ENCODE measurements at regions not wholly inside any gene's neighbourhood (a gene's known extent, or its start where the extent isn't known, plus 50 kb on each side); places are given as distances from the start of the nearest gene placed in this dataset.
"Not testable (repeated sequence)": the region's sequence is repeated elsewhere in the genome, so short reads cannot be mapped to it uniquely, and the experiment has no call there.

DNA sequence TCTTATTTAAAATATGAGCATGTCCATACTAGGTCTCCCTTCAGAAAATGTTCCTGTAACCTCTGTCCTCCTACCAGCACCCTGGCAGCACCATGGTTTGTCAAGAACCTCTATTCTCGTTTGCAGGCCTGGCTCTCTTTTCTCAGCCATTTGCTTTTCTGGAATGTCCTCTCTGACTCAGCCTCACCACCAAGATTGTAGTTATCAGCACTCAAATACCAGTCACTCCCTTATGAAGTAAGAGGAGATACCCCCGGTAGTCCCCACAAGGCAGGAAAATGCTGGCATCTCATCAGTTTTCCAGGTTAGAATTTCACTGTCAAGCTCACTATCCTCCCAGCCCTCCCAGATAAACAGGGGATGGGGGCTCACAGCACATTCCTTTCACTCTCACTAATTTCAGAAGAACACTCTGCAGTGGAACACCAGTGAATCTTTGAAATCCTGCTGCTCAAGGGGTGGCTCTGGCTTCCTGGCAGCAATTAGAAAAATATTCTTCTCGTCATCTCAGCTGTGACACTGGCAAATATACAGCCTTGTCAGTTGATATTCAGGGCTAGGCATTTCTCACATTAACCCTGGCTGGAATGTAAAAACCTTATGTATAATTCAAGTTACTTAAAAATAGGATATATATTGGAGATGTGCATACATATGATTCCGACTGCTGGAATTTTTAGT is 129.2 kb downstream of the TBX18 start:
- no peak for DNase-seq (ENCODE audit: low spot score)

DNA sequence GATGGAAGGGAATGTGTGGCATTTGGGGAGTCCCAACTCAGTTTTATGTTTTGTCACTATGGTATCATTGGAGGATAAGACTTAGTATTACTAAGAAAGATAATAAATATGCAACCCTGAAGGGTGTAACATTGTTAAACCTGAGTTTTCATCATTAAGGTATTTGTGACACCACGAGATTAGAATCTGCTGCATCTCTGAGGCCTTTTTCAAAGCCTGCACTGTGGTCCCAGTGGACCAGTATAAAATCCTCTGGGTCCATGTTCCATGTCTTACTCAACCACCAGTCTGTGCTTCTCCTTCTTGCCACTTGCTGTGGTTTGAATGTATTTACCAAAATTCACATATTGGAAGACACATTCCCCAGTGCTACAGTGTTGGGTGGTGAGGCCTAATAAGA is 130.6 kb downstream of the TBX18 start:
- DNase-seq (ENCODE audit: low spot score), result no peak

DNA sequence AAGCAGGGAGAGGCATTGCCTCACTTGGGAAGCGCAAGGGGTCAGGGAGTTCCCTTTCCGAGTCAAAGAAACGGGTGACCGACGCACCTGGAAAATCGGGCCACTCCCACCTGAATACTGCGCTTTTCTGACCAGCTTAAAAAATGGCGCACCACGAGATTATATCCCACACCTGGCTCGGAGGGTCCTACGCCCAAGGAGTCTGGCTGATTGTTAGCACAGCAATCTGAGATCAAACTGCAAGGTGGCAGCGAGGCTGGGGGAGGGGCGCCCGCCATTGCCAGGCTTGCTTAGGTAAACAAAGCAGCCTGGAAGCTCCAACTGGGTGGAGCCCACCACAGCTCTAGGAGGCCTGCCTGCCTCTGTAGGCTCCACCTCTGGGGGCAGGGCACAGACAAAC is 137.9 kb downstream of the TBX18 start:
- not testable (repeated sequence) for DNase-seq (ENCODE audit: low spot score)

DNA sequence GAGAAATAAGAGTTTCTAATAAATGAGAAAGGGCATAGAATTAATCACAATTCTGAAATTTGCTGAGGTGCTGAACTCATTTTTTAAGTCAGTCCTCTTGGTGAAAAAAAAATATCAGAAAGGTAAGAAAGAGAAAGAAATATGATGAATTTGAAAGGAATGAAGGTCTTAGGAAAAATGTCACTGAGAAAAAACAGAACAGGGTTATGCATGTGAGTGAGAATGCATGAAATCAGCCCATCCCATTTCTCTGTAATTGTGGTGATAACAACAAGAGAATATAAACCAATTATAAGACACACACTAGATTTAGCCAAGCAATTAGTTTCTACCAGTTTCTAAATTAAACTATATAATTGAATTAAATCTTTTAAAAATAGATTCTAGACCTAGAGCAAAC is 138.9 kb downstream of the TBX18 start:
- DNase-seq (ENCODE audit: low spot score), result no peak

DNA sequence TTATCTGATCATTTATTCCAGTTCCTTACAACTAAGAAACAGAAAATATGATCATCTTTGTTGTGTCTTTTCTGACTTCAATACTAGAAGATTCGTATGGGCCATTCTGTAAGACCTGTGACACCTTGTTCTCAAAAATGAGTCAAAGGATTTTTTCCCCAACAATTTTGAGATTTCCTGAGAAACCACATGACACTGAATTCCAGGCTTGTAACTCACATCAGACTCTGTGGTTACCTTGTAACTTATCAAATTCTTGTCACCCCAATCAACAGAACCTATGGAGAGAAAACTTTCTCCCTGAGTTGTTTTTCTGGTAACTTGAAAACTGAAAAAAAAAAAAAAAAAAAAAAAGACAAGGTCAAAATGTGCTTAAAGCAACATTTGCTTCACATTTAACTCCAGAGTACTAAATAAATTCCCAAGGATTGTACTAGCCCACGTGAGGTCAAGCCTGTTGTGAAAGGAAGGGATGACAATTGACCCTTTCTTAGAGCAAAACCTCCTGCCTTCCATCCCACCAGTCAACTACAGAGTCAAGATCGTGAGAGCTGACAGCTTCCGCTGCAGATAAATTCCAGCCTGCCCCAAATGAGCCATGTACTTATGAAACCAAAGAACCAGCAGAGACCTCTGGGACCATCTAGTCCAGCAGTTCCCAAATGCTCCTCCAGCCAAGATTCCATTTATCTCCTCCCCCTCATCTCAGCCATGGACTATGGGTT is 140.3 kb downstream of the TBX18 start:
- DNase-seq (ENCODE audit: low spot score), result no peak

DNA sequence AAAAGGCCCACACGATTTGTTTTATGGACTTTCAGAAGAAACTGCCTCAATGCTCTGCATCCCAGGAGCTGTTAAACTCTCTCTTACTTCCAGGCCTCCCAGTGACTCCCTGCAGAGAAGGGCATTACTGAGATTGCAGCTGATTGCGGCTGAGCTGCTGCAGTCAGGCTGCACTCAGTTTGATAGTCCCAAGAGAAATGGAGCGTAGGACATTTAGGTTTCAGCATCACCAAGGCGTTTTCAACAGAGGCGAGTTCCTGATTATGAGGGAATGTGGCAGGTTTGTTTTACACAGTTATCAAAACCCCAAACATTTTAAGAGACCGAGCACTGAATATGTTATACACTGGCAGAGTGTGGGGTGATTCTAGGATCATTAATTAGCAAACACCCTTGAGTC is 145.6 kb downstream of the TBX18 start:
- no peak for DNase-seq (ENCODE audit: low spot score)

DNA sequence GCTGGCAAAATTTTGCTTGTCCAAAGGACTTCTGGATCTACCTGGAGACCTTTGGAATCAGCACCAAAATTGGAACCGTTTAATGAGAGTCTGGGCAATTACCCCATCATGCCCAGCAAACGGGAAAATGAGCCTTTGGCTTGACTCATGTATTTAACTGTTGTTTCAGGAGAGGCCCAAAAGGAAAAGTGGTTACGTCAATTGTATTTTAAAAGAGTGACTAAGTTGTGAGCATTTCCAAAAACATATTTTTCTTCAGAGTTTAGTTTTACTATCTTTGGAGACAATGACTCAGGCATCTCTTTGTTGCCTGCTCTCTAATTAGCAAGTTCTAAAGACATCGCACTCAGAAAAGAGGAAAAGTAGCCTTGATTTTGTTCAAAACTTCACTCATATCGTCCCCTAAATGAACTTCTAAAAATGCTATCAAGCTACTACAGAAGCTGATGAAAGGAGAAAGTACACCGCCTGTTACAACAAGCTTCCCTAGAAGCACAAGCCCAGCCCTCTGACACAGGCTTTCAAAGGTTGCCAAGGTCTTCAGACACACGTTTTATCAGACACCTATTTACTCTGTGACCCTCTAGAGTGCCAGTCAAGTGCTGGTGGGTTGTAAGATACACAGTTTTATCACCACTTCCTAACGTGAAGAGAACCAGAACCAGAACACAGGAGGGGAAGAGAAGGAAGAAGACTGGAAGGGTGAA is 146.2 kb downstream of the TBX18 start:
- no peak for DNase-seq (ENCODE audit: low spot score)

DNA sequence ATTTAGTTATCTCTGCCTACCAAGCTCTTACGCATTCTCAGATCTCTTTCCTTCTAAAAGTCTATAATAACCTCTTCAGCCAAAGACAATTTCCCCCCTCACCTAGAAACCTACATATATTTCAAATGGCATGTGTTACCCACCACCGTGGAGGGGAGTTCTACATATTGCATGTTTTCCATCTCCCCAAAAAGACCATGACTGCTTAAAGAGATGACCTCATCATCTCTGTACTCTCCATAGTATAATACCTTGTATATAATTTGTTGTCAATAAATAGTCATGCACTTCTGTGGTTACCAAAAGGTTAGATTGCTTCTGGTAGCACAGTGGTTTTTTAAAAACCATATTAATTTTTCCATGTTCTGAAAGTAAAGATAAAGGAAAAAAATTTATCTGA is 148.4 kb downstream of the TBX18 start:
- DNase-seq (ENCODE audit: low spot score), result no peak

DNA sequence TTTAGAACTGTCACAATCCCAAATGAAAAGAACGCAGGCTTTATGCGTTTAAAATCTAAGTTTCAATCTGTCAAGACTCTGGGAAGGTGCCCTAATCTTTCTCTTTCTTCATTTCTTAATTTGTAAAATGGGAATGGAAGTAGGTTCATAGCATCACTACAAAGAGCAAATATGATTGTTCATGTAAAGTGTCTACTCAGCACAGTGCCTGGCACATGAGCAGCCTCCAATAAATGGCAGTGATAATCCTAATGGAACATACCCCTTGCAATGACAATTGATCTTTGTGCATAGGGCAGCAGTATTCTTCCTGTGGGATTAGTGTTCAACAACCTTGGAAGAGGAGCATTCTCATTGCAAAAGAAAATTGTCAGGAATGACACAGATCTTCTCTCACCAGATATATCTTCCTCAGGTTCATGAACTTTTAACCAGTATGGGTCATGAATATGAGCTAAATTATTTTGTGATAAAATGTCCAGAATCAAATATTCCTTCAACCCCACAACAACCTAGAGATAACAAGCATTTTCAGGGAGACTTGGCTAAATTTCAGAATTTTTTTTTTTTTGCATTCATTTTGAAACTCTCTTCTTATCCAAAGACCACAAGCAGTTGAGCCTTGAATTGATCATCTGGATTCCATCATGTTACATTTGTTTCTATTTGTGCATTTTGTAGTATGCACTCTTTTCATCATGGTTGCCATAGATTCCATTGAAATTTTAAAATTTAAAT is 149.1 kb downstream of the TBX18 start:
- no peak for DNase-seq (ENCODE audit: low spot score)

DNA sequence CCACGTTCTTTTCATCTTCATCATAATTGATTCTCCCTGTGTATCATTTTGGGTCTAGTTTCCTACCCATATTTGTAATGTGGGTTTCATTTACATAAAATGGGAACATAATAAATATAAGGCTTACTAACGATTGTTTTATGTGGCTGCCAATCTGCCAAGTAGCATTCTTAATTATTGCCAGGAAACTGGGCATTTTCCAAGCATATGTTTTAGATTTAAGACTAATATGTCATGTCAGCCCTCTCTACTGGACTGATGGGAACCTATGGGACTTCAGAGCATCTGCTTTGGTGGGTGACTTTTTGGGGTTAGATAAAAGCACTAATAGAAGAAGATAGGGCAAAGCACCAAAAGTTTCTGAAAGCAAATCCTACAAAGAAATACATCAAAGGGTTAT is 157.5 kb downstream of the TBX18 start:
- no peak for DNase-seq (ENCODE audit: low spot score)

DNA sequence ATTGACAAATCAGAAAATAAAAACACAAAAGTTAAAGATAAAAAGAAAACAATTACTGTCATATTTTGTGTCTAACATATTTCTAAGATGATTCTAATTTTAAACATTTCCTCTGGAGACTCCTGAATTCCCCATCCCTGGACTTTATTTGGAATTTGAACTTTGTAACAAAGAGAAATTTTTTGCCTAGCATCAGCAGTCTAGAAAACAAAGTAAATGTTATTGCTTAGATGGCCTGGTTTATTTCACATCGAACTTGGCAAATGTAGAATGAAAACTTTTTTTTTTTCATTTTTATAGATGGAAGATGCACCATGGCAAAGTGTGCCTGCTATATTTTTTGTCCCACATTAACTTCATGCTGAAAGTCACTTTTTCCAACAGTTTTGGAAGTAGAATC is 159.1 kb downstream of the TBX18 start:
- DNase-seq (ENCODE audit: low spot score), result no peak

DNA sequence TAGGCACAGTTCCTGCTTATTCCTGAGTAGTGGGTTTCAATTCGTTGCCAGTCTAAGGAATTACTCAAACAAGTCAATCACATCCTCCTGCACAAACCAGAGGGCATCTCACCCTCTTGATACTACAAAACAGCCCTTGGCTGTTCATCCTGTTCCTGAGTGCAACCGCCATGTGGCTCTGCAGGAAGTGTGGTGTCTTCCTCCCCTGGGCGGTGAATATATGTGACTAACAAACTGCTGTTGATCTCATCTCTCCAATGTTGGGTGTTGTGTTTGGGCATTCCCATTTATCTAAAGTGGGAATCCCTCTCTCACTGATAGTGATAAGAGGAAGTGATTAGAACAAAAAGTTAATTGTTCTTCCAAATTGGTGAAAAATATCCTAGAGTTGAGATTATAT is 163.0 kb downstream of the TBX18 start:
- no peak for DNase-seq (ENCODE audit: low spot score)

DNA sequence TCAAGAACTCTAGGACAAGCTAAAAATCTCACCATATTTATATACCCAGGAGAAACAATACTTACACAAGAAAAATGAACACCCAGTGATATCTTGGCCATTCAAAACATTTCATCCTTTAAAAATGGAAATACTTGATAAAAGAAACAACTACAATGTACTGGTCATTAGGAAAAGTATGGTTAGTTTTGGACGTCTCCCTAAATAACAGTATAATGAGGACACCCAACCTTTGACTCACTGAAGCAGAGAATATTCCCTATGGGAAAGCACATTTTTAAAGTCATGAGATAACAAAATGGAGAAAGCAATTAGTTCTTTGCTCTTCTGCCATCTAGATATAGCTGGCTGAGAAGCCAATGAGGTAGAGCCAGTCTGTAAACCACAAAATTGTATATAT is 164.4 kb downstream of the TBX18 start:
- no peak for DNase-seq (ENCODE audit: low spot score)

DNA sequence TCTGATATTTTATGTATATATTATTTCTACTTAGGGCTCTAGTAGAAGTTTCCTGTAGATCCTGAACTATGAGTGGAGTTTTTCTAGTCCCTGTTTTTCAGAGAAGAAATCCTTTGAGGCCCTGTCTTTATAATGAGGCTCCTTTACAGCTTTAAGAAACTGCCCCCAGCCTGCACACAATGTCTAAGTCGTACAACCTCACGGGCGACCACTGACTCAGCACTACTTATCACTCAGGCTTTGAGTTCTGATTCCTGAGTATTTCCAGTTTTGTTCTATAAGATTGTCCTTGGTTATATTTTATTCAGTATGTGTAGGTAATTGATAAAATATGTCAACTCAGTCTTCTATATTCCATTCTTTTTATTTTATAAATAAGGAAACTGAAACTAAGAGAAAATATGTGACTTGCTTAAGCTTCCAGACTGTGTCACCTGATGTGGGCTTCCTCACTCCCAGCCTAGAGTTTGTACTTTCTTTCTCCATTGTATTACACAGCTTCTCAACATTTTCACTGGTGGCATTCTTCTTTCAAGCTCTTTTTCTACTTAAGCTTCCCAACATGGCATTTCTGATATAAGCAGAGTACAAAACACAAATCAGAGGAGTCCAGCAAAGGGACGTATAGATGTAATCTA is 167.0 kb downstream of the TBX18 start:
- no peak for DNase-seq (ENCODE audit: low spot score)

DNA sequence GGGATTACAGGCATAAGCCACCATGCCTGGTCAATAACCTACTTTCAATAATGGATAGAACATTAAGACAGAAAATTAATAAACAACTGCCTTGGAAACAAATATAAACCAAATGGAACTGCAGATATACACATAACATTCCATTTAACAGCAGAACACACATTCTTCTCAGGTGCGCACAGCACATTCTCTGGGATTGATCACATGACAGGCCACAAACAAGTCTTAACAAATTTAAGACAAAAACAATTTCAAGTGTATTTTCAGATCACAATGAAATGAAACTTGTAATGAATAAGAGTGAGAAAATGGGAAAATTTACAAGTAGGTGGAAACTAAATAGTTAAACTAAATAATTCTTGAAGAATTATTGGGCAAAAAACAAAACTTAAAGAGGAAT is 167.9 kb downstream of the TBX18 start:
- DNase-seq (ENCODE audit: low spot score), result no peak

DNA sequence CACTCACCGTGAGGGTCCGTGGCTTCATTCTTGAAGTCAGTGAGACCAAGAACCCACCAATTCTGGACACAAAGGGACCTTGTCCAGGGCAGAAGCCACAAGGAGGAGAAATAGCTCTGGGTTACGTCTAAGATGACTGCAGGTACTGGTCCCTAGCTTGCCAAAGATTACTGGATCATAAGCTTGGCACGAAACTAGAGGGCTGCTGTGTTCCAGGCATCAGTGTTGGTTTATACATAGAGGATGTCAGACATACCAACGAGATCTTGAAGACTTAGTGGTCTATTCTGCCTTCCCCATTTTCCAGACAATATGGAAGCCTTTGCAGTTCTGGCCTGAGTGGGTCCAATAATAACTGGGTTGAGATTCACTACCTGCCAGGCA is 175.7 kb downstream of the TBX18 start:
- DNase-seq (ENCODE audit: low spot score), result no peak

DNA sequence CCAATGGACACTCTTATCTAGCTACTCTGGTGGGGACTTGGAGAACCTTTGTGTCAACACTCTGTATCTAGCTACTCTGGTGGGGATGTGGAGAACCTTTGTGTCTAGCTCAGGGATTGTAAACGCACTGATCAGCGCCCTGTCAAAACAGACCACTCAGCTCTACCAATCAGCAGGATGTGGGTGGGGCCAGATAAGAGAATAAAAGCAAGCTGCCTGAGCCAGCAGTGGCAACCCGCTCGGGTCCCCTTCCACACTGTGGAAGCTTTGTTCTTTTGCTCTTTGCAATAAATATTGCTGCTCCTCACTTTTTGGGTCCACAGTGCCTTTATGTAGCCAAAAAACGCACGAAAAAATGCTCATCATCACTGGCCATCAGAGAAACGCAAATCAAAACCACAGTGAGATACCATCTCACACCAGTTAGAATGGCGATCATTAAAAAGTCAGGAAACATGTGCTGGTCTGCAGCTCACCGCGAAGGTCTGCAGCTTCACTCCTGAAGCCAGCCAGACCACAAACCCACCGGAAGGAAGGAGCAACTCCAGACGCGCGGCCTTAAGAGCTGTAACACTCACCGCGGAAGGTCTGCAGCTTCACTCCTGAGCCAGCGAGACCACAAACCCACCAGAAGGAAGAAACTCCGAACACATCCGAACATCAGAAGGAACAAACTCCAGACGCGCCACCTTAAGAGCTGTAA is 176.3 kb downstream of the TBX18 start:
- DNase-seq (ENCODE audit: low spot score), result not testable (repeated sequence)

DNA sequence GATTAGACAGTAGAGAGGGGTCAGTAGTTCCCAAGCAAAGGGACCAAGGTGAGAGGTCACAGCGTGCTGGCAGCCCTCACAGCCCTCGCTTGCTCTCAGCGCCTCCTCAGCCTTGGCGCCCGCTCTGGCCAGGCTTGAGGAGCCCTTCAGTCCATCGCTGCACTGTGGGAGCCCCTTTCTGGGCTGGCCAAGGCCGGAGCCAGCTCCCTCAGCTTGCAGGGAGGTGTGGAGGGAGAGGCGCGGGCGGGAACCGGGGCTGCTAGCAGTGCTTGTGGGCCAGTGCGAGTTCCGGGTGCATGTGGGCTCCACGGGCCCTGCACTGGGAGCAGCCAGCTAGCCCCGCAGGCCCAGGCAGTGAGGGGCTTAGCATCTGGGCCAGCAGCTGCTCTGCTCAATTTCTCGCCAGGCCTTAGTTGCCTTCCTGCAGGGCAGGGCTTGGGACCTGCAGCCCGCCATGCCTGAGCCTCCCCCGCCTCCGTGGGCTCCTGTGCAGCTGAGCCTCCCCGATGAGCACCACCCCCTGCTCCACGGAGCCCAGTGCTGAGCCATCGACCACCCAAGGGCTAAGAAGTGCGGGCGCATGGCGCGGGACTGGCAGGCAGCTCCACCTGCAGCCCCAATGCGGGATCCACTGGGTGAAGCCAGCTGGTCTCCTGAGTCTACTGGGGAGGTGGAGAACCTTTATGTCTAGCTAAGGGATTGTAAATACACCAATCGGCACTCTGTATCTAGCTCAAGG is 177.0 kb downstream of the TBX18 start:
- DNase-seq (ENCODE audit: low spot score), result not testable (repeated sequence)

DNA sequence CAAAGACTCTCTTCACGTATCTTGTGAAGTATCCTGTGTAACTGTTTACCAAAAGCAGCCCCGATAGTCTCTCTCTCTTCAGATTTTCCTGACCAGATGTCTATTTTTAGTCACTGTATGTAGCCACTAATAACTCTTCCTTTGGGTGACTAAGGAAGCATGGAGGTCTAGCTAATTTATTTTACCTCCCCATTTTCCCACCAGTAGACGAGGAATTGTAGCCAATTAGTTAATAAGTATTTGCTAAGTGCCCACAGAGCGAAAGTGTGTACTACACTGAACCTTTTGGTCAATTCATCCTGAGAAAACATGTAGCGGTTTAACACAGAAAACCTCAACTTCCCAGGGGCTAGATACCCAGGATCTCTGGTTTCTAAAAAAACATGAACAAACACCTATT is 180.6 kb downstream of the TBX18 start:
- DNase-seq (ENCODE audit: low spot score), result no peak

DNA sequence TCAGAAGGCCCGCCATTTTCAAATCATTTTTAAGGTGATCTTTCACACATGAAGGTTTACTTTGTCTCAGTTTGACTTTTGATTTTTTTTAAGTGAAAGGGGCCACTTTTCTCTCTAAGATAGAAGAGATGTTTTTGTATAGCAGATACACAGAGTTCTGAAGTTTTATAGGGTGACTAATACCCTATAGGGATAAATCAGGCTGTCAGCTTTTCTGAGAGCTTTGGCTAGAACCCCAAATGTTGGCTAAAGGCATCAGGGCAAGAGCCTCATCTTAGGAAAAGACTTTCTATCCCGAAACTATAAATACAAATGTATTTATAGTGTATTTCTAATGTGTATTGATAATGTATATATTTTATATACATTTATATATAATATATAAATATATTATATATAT is 181.4 kb downstream of the TBX18 start:
- DNase-seq (ENCODE audit: low spot score), result no peak
